ENCODE measurements at regions not wholly inside any gene's neighbourhood (a gene's known extent, or its start where the extent isn't known, plus 50 kb on each side); places are given as distances from the start of the nearest gene placed in this dataset.
"Not testable (repeated sequence)": the region's sequence is repeated elsewhere in the genome, so short reads cannot be mapped to it uniquely, and the experiment has no call there.

DNA sequence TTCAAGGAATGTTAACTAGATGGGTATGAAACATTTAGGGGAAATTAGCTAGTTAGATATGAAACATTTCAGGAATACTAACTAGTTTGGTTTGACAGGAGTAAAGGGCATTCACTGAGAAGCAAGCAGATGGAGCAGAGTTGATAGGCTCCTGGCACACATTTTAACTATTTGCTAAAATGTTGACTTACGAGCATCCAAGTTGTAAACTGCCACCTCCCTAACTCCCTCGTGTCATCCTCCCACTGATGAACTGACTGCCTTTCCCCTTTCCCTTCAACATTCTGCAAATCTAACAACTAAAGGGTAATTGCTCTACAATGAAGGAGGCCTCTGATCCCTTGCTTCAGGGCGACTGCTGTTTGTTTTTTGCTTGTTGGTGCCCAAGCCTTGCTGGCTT lies 580.4 kb upstream of the FAM98A start:
- DNase-seq (ENCODE audit: low spot score), result no peak

DNA sequence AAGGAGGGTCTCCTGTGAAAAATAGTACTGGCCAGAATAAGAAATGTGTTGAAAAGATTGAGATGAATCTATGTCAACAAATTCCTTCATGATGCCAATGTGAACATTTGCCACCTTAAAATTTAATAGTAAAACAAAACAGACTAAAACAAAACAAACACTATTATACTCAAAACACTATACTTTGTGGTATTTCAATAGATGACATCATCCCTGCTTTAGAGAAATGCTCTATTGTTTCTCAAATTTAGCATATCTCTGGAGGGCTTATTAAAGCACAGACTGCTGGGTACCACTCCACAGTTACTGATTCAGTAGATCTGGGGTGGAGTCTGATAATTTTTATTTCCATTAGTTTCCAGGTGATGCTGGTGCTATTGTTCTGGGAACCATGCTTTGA lies 579.4 kb upstream of the FAM98A start:
- DNase-seq (ENCODE audit: low spot score), result no peak

DNA sequence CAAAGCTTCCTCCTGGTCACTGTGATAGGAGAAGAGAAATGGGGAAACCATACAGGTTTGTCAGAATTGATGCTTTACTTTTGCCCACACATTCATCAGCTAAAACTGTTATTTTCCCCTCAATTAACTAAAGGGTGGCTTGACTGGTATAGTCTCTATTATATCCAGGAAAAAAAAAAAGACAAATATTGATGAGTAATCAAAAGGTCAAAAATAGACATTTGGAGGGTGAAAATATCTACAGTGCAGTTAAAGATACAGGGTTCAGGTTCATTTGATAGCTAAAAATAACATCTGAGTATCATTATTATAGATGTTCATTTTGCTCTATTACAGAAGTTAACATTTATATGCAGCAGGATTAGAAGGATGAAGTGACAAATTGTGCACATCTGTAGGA lies 577.6 kb upstream of the FAM98A start:
- no peak for DNase-seq (ENCODE audit: low spot score)

DNA sequence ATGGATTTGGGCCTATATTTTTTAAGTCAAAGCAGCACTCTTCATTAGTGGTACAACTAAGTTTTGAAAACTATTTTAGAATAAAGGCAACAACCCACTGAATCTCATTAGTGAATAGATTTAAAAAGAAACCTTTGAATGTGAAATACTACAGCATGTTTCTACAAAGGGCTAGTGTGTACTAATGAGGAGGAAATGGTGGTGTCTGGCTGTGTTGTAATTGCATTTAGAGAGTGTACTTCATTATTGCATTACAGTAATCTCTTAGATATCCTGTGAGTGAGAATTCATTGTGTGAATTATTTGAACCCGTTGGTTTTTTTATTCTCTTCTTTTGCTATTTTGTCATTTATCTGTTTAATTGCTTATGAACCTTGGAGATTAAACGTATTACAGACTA lies 575.4 kb upstream of the FAM98A start:
- no peak for DNase-seq (ENCODE audit: low spot score)

DNA sequence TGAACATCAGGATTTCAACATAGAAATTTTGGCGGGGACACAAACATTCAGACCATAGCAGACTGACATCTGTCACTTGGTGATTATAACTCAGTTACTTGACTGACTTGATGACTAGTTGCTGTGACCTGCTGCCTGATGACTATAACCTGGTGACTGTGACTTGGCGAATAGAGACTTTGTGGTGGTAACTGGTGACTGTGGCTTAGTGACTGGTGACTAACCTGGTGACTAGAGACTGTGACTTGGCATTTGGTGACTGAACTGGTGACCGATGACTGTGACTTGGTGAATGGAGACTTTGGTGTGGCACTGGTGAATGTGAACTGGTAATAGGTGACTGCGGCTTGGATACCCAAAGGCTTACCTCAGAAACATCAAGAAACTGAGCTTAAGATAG lies 563.1 kb upstream of the FAM98A start:
- DNase-seq (ENCODE audit: low spot score), result no peak

DNA sequence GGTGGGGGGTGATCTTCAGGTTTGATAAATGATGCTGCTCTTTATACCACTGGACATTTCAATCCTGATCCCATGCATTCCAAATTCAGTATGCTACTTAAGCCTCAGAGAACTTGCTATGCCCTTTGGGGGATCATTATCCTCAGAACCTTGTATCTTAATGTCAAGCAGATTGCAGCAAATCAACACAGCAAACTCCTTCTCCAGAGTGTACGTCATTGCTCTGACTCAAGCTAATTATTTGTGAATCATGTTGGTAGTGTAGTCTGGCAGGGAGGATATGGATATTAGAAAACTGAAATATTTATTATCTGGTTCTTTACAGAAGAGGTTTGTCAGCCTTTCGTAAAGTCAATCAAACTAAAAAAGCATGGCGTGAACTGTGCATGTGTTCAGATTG lies 562.5 kb upstream of the FAM98A start:
- no peak for DNase-seq (ENCODE audit: low spot score)

DNA sequence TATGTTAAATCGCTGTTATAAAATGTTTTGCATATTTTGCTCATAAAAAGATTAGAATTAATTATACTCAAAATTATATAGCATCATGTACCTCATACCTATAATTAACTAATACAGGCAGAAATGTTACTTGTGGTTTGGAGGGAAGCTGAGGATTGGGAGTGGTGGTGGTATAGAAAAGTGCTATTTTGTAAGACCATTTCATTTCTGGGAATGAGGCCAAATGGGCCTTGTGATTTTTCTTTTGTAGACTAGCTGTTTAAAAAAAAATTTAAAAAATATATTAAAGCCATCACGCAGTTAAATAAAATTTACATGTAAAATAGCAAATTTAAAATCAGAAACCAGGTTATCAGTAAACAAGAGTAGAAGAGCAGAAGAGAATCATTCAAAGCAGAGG lies 560.8 kb upstream of the FAM98A start:
- DNase-seq (ENCODE audit: low spot score), result no peak

DNA sequence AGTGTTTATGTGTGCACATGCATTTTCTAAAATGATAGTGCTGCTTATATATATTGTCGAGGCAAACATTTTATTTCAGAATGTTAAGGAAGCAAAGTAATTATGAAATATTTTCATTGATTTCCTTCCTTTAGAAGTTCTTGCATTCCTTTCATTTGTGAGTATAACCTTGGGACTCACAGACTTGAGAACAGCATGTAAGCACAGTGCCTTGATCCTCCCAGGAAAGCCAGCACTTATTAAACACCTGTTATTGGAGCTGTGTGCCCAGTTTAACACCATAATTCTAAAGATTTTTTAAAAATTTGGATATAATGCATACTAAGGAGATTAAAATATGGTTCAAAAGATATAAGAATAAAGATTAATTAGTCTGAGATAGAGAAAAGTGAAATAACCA lies 554.4 kb upstream of the FAM98A start:
- no peak for DNase-seq (ENCODE audit: low spot score)

DNA sequence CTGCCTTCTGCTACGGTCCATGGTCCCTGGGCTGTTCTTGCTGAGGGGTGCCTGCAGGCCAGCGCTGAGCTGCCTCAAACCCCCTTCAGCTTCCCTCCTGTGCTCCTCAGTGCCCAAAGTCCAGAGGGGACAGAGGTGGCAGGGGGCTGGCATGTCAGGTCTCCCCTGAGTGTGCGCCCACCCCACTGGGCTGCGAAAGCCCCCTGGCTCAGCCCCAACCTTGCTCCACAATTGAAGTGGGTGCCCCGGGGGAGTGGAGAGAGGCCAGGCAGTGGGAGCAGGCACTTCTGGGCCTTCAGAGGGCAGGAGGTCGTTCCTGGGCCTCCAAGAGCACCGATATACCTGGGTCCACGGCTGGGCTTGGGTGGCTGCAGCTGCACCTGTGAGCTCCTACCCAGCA lies 548.7 kb upstream of the FAM98A start:
- DNase-seq (ENCODE audit: low spot score), result no peak

DNA sequence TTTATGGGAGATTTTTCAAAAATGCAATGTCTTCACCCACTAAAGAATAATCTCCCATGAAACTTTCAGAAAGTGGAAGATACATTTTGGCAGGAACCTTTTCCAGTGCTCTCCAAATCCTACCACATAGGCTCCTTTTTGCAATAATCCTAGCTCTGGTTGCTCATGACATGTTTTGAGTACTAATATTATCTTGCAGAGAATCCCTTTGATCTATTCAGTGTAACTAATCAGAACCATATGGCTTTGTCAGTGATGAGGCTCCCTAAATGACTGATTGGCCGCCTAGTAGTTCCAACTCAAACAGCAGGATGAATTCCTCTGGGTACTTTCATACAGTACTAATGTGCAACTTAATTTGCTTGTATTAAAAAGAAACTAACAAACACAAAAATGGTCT lies 544.0 kb upstream of the FAM98A start:
- DNase-seq (ENCODE audit: low spot score), result no peak

DNA sequence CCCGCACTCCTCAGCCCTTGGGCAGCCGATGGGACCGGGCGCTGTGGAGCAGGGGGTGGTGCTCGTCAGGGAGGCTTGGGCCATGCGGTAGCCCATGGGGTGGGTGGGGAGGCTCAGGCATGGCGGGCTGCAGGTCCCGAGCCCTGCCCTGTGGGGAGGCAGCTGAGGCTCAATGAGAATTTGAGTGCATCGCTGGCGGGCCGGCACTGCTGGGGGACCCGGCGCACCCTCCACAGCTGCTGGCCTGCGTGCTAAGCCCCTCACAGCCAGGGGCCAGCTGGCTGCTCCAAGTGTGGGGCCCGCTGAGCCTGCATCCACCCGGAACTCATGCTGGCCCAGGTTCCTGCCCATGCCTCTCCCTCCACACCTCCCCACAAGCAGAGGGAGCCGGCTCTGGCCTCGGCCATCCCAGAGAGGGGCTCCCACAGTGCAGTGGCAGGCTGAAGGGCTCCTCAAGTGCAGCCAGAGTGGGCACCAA lies 543.5 kb upstream of the FAM98A start:
- DNase-seq (ENCODE audit: low spot score), result not testable (repeated sequence)

DNA sequence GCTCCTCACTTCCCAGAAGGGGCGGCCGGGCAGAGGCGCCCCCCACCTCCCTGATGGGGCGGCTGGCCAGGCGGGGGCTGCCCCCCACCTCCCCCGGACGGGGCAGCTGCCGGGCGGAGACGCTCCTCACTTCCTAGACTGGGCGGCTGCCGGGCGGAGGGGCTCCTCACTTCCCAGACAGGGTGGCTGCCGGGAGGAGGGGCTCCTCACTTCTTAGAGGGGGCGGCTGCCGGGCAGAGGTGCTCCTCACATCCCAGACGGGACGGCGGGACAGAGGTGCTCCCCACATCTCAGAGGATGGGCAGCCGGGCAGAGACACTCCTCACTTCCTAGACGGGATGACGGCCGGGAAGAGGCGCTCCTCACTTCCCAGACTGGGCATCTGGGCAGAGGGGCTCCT lies 534.0 kb upstream of the FAM98A start:
- DNase-seq (ENCODE audit: low spot score), result not testable (repeated sequence)

DNA sequence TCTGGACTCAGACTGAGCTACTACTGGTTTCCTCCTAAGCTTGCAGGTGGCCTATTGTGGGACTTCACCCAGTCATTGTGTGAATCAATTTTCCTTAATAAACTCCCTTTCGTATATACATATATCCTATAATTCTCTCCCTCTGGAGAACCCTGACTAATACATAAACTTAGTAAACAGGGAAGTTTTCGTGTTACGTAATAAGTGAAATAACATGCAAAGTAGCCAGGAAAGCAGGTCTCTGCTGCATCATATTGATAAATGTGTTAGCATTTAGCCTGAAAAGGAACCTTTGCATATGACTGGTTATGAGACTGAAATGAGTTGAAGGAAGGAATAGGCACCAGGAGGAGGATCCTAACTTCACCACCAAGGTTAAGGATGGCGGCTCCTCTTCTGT lies 527.2 kb upstream of the FAM98A start:
- no peak for DNase-seq (ENCODE audit: low spot score)

DNA sequence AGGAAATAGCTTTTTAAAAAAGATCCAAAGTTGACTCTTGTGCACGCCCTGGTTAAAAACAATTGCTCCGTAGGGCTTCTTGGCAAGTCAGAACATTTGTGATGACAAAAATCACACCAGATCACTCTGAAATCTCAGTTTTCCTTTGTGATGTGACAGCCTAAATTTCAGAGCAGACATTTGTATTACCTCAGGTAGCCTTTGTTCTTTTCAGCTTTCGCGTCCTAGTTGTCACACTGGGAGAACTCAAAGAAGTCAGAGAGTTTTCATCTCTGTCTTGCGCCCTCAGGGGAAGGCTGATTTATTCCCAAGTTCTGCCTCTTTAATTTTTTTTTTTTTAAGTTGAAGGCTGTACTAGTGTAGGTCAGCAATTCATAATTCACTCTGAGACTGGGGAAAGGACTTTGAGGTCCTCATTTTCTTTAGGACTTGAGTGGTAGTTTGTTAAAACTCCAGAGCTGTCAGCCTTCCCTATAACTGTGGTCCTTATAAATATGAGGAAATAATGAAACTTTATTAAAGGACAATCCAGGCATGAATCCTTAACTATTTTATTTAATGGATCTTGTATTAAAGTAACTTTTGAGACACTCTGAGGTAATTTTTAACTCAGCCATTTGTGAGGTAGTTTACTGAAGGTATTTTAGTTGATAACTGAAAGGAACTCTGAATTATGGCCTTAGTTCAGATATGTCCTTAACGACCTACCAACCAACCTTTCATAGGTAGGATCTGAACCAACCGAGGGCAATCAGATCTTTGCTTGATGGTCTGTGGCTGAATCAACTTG lies 525.1 kb upstream of the FAM98A start:
- DNase-seq (ENCODE audit: low spot score), result no peak

DNA sequence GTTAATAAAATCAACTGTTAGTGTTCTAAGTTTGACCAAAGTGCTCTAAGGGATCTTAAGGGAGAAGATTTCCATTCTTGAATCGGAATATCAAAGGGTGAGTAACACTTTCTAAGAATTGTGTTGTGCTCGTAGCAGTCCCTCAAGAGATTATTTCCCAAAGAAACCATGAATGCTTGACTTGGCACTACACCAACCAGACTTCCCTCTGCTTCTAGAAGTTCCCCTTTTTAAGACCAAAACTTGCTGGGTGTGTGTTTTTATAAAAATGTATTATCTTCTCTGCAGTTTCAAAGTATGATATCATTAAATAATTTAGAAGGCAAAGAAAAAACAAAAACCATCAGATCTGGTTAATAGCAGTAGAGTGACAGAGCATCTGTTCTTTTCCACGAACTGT lies 522.0 kb upstream of the FAM98A start:
- peak; percentile 7 for DNase-seq (ENCODE audit: low spot score)

DNA sequence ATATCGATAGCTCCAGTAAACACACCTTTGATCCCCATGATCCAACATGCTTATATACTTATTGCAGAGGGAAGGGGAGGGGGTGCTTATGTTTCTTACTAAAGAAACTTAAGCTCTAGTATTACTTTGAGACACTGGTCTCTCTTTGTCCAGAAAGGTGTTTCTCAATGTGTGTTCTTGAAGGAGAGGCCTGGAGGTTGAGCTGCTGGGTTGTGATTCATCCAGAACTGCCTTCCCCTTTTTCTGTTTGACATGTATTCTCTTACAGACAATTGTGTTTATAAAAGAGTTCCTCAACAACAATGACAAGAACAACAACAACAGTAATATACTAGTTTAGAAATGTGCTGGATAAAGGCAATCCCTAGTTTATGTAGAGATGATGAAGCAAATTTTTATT lies 516.0 kb upstream of the FAM98A start:
- no peak for DNase-seq (ENCODE audit: low spot score)

DNA sequence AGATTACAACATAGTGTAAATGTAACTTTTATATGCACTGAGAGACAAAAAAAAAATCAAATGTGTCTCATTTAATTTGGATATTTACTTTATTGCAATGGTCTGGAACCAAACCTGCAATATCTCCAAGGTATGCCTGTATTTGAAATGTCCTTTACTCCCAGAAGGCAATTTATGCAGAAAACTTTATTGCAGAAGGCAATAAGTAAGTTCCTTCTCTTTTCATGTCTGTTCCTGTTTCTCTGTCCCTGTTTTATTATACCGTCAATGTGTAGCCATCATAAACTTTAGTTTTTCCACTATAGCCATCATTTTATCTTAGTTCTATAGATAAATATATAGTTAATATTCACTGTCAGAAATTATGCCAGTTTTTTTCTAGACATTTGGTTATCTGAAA lies 513.1 kb upstream of the FAM98A start:
- DNase-seq (ENCODE audit: low spot score), result no peak

DNA sequence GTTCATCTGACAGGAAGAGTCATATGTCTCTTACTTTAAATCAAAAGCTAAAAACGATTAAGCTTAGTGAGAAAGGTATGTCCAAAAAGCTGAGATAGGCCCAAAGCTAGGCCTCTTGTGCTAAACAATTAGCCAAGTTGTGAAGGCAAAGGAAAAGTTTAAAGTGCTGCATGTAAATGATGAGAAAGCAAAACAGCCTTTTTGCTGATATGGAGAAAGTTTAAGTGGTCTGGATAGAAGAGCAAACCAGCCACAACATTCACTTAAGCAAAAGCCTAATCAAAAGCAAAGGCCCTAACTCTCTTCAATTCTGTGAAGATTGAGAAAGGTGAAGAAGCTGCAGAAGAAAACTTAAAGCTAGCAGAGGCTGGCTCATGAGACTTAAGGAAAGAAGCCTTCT lies 511.3 kb upstream of the FAM98A start:
- DNase-seq (ENCODE audit: low spot score), result no peak

DNA sequence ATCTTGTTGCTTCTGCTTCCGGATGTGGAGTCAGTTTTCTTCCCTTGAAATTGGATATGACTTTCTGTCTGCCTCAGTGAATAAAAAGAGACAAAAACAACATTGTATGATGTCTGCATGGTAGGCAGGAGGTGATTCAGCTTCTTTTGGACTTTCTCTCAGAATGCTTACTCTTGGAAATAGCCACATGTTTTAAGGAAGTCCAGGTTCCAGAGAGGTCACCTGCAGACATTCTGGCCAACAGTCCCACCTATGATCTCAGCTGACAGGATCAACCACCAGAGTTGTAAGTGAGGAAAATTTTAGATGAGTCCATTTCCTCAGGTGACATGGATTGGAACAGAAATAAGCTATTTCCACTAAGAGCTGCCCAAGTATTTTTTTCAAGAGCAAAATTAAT lies 508.7 kb upstream of the FAM98A start:
- DNase-seq (ENCODE audit: low spot score), result no peak

DNA sequence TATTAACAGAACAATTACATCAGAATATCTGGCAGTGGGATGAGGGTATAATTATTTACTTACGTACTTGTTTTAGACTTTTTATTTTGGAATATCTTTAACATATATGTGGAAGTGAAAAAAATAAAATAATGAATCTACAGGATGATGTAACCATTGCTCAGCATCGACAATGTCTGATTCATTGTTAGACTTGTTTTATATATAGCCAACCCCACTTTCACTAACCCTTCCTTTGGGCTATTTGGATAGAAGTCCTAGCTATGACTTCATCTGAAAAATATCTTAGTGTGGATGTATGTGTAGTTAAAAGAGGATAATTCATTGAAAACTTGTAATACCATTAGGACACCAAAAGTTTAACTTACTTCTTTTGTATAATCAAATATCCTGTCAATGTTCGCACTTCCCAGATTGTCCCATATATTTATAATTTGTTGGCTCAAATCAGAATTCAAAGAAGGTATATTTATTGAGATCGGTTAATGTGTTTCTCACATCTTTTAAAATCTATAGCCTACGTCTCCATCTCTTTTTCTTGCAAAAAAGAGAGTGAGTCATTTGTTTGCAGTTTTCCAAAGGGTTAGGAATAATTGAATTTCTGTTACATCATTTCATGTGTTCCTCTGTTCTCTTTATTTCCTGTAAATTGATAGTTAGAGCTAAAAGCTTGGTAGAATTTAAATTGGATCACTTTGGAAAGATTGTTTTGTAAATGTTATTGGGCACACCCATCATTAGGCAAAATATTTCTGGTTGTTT lies 506.1 kb upstream of the FAM98A start:
- DNase-seq (ENCODE audit: low spot score), result no peak

DNA sequence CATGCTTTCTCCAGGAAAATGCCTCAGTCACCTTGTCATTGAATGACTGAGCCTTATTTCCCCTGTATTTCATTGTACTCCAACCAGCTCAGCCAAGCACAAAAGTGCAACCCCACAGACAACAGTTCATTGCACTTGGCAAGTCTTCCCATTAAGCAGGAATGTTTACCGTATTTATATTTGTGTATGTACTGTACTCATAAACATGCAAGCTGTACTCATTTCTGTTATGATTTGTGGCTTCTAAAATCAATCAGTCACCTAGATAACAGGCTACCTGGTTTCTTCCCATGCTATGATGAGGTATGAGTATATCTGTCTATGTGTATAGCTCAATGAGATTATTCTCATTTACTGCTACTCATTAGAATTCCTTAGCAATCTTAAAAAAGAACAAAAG lies 505.5 kb upstream of the FAM98A start:
- DNase-seq (ENCODE audit: low spot score), result no peak

DNA sequence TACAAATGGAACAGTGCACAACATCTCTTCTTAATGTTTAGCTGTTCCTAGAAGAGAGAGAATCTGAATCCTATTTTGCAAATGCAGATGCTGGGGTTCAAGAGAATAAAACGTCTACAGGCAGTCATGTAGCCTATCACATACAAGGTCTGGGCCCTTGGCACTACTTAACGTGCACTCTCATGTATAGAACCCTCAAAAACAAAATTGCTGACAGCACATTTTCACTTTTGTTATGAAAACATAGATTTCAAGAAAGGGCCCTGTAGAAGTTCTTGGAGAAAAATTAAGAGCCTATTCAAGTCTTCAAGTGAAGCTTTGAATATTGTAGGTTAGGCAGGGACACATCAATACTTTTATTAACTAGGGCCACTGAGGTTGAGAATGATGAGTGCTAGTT lies 504.3 kb upstream of the FAM98A start:
- no peak for DNase-seq (ENCODE audit: low spot score)

DNA sequence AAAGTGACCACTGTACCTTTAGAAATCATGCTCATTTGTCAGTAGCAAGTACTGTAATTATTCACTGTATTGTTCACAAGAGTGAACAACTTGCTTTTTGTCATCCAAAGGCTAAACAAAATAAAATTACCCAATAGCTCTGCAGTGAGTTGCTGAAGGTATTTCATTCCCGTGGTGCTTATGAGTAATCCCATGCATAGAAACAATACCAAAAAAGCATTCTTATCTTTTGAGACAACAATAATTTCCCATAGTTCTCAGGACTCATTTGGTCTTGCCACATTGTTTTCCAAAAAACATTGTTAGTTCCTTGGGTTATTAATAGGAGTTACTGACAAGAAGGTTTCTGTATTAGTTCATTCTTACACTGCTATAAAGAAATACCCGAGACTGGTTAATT lies 503.2 kb upstream of the FAM98A start:
- no peak for DNase-seq (ENCODE audit: low spot score)

DNA sequence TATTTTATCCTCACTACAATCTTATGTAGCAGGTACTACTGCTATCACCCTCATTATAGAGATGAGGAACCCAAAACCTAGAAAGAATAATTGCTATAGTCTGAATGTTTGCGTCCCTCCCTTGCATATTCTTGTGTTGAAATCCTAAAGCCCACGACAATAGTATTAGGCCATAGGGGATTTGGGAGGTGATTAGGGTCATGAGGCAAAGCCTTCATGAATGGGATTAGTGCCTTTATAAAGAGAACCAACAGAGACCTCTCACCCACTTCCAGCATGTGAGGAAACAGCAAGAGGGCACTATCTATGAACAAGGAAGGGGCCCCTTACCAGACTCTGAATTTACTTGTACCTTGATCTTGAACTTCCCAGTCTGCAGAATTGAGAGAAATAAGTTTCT lies 500.3 kb upstream of the FAM98A start:
- no peak for DNase-seq (ENCODE audit: low spot score)
